H1 (cell line): ENCODE measurements at regions not wholly inside any gene's neighbourhood (a gene's known extent, or its start where the extent isn't known, plus 50 kb on each side); places are given as distances from the start of the nearest gene placed in this dataset.

ENCODE experiments used
- CTCF ChIA-PET: fragments of 300-600 bp; sonication (Branson Sonifier 250); formaldehyde crosslinking; loops from one replicate; lab custom pipeline; 2021; ENCODE audit not compliant: partially characterized antibody; lab: Charles Lee
- POLR2A ChIA-PET: fragments of 300-600 bp; sonication (Branson Sonifier 250); formaldehyde crosslinking; loops from one replicate; lab custom pipeline; 2021; ENCODE audit warnings: inconsistent platforms; ENCODE audit not compliant: partially characterized antibody; lab: Charles Lee
- DNase-seq, 2 experiments: peaks; one replicate each; pipeline versions ENCODE4 v3.0.0 to v3.0.0-alpha.2; 2010 to 2022; ENCODE audit warnings: low spot score in 2 of 2, low read depth in 1 of 2, mixed read lengths in 1 of 2
- FAIRE-seq: peaks from 2 replicates; lab custom pipeline; 2011; peaks lifted over from hg19 to GRCh38; lab: Jason Lieb, UNC
- H2AFZ ChIP-seq: 2 replicates; pipeline ENCODE4 v1.8.1; 2012; ENCODE audit warnings: low read length, inconsistent platforms
- H2AK5ac ChIP-seq: 2 replicates; pipeline ENCODE4 v1.6.1; 2013; ENCODE audit warnings: low read depth, low read length
- H2BK120ac ChIP-seq: replicated peaks from 2 replicates; pipeline ENCODE3; 2013; ENCODE audit warnings: low read depth, low read length, inconsistent platforms
- H2BK12ac ChIP-seq: 2 replicates; pipeline ENCODE4 v1.6.1; 2013; ENCODE audit warnings: low read depth, low read length
- H2BK15ac ChIP-seq: 2 replicates; pipeline ENCODE4 v1.6.1; 2013; ENCODE audit warnings: low read length
- H2BK20ac ChIP-seq: 2 replicates; pipeline ENCODE4 v1.6.1; 2013; ENCODE audit warnings: low read length
- H2BK5ac ChIP-seq: 2 replicates; pipeline ENCODE4 v1.6.1; 2013; ENCODE audit warnings: low read depth, low read length
- H3K14ac ChIP-seq: 2 replicates; pipeline ENCODE4 v1.6.1; 2013; ENCODE audit warnings: inconsistent platforms; ENCODE audit not compliant: insufficient read length
- H3K18ac ChIP-seq: 2 replicates; pipeline ENCODE4 v1.6.1; 2013; ENCODE audit warnings: low read length; ENCODE audit errors: extremely low read depth
- H3K23ac ChIP-seq: 2 replicates; pipeline ENCODE4 v1.6.1; 2013; ENCODE audit warnings: inconsistent platforms; ENCODE audit not compliant: insufficient read length
- H3K23me2 ChIP-seq: 2 replicates; pipeline ENCODE4 v1.6.1; 2013; ENCODE audit warnings: low read depth, low read length
- H3K27ac ChIP-seq: 2 replicates; pipeline ENCODE4 v1.6.1; 2011; ENCODE audit warnings: low read depth, low read length, inconsistent platforms
- H3K27me3 ChIP-seq, 4 experiments: replicated peaks in 1 of 4; 1 replicate in 1 of 4; 2 replicates in 3 of 4; pipeline versions ENCODE4 v1.6.1 to v1.8.1; 2011 to 2013; ENCODE audit warnings: low read length in 3 of 4, mild to moderate bottlenecking in 3 of 4, inconsistent platforms in 2 of 4, mixed read lengths in 2 of 4, moderate library complexity in 1 of 4; ENCODE audit not compliant: control insufficient read depth in 3 of 4, insufficient read depth in 3 of 4; ENCODE audit errors: extremely low read depth in 1 of 4
- H3K36me3 ChIP-seq, 4 experiments: 2 replicates each; pipeline versions ENCODE4 v1.6.1 to v1.8.1; 2011 to 2013; ENCODE audit warnings: mild to moderate bottlenecking in 4 of 4, low read length in 3 of 4, moderate library complexity in 2 of 4, control low read depth in 1 of 4, inconsistent platforms in 1 of 4; ENCODE audit not compliant: insufficient read depth in 4 of 4, control insufficient read depth in 2 of 4
- H3K4ac ChIP-seq: replicated peaks from 2 replicates; pipeline ENCODE3; 2013; ENCODE audit warnings: low read length, low read depth, mixed read lengths, inconsistent platforms; ENCODE audit not compliant: insufficient read length
- H3K4me1 ChIP-seq, 4 experiments: replicated peaks in 1 of 4; 1 replicate in 1 of 4; 2 replicates in 3 of 4; pipeline versions ENCODE4 v1.6.1 to v1.8.1; 2011 to 2013; ENCODE audit warnings: low read length in 3 of 4, inconsistent platforms in 2 of 4, mixed read lengths in 1 of 4; ENCODE audit not compliant: insufficient read depth in 4 of 4, control insufficient read depth in 3 of 4
- H3K4me2 ChIP-seq, 2 experiments: 2 replicates each; pipeline versions ENCODE4 v1.6.1 to v1.8.1; 2011 to 2013; ENCODE audit warnings: low read depth in 2 of 2, low read length in 2 of 2, control low read depth in 1 of 2, inconsistent platforms in 1 of 2, mild to moderate bottlenecking in 1 of 2; ENCODE audit not compliant: insufficient read depth in 1 of 2
- H3K4me3 ChIP-seq, 4 experiments: fragments of 200-600, 300-600 bp in 1 of 4; sonication (generic), shearing (Covaris generic), sonication (Bioruptor Twin) in 1 of 4; 2 replicates each; pipeline versions ENCODE4 v1.5.1 to v1.8.1; 2011 to 2016; ENCODE audit warnings: low read length in 4 of 4, low read depth in 3 of 4, control low read depth in 2 of 4, inconsistent platforms in 2 of 4, mild to moderate bottlenecking in 2 of 4, mixed read lengths in 1 of 4, moderate library complexity in 1 of 4; ENCODE audit not compliant: insufficient read depth in 2 of 4; ENCODE audit errors: extremely low read depth in 1 of 4
- H3K56ac ChIP-seq: replicated peaks from 2 replicates; pipeline ENCODE3; 2013; ENCODE audit warnings: low read depth, mild to moderate bottlenecking, mixed read lengths, low read length, inconsistent platforms; ENCODE audit not compliant: insufficient read length
- H3K79me1 ChIP-seq: 2 replicates; pipeline ENCODE4 v1.6.1; 2013; ENCODE audit warnings: low read depth, low read length, control low read depth
- H3K79me2 ChIP-seq, 2 experiments: 2 replicates each; pipeline versions ENCODE4 v1.6.1 to v1.8.1; 2012 to 2013; ENCODE audit warnings: low read length in 2 of 2, mild to moderate bottlenecking in 2 of 2, inconsistent platforms in 1 of 2; ENCODE audit not compliant: insufficient read depth in 2 of 2, control insufficient read depth in 1 of 2
- H3K9ac ChIP-seq, 4 experiments: replicated peaks in 1 of 4; 1 replicate in 1 of 4; 2 replicates in 3 of 4; pipeline versions ENCODE4 v1.6.1 to v1.8.1; 2011 to 2013; ENCODE audit warnings: low read depth in 3 of 4, low read length in 3 of 4, control low read depth in 2 of 4, mild to moderate bottlenecking in 2 of 4, moderate library complexity in 2 of 4, inconsistent platforms in 1 of 4; ENCODE audit errors: extremely low read depth in 1 of 4
- H3K9me3 ChIP-seq, 2 experiments: 2 replicates each; pipeline versions ENCODE4 v1.6.1 to v1.8.1; 2012 to 2013; ENCODE audit warnings: mild to moderate bottlenecking in 2 of 2, moderate library complexity in 2 of 2, control low read depth in 1 of 2, inconsistent platforms in 1 of 2, low read depth in 1 of 2, low read length in 1 of 2, mixed read lengths in 1 of 2; ENCODE audit not compliant: insufficient read depth in 2 of 2
- H4K20me1 ChIP-seq, 2 experiments: replicated peaks in 1 of 2; 2 replicates each; pipeline versions ENCODE3 to v1.8.1; 2011 to 2013; ENCODE audit warnings: inconsistent platforms in 2 of 2, low read length in 2 of 2, mild to moderate bottlenecking in 1 of 2; ENCODE audit not compliant: insufficient read depth in 2 of 2, control insufficient read depth in 1 of 2
- H4K5ac ChIP-seq: 2 replicates; pipeline ENCODE4 v1.6.1; 2013; ENCODE audit warnings: low read length, low read depth, mixed read lengths, inconsistent platforms; ENCODE audit not compliant: insufficient read length
- H4K8ac ChIP-seq: 2 replicates; pipeline ENCODE4 v1.8.0; 2013; ENCODE audit warnings: mild to moderate bottlenecking, moderate library complexity, low read length, inconsistent platforms; ENCODE audit not compliant: insufficient read depth; ENCODE audit errors: extremely low read depth
- H4K91ac ChIP-seq: replicated peaks from 2 replicates; pipeline ENCODE3; 2013; ENCODE audit warnings: low read length, mixed read lengths, inconsistent platforms; ENCODE audit not compliant: insufficient read length
- ASH2L ChIP-seq: fragments of 200-600, 300-600 bp; sonication (generic); IDR thresholded peaks from one replicate; pipeline ENCODE4 v1.7.1; 2017; ENCODE audit warnings: low read length
- ATF2 ChIP-seq: IDR thresholded peaks from 2 replicates; pipeline ENCODE4 v1.6.1; 2012; ENCODE audit warnings: low read length, inconsistent platforms
- ATF3 ChIP-seq: IDR thresholded peaks from 2 replicates; pipeline ENCODE4 v1.6.1; 2011; ENCODE audit warnings: low read depth, mild to moderate bottlenecking, low read length; ENCODE audit not compliant: insufficient read depth
- CEBPB ChIP-seq: IDR thresholded peaks from 2 replicates; pipeline ENCODE4 v1.6.1; 2012; ENCODE audit warnings: low read depth, low read length
- HDAC6 ChIP-seq: IDR thresholded peaks from one replicate; pipeline ENCODE4 v1.7.1; 2012; ENCODE audit warnings: low read depth, mild to moderate bottlenecking, inconsistent platforms, low read length, moderate library complexity
- JUND ChIP-seq: IDR thresholded peaks from 2 replicates; pipeline ENCODE4 v1.6.1; 2011; ENCODE audit warnings: mild to moderate bottlenecking, improper control_type of control experiment, low read length
- KDM4A ChIP-seq: IDR thresholded peaks from one replicate; pipeline ENCODE4 v1.7.1; 2012; ENCODE audit warnings: low read depth, mild to moderate bottlenecking, moderate library complexity, low read length, inconsistent platforms; ENCODE audit not compliant: severe bottlenecking
- POLR2AphosphoS5 ChIP-seq: IDR thresholded peaks from 2 replicates; pipeline ENCODE4 v1.6.1; 2011; ENCODE audit warnings: low read depth, low read length
- RAD21 ChIP-seq, 2 experiments: IDR thresholded peaks in 1 of 2; conservative IDR thresholded peaks in 1 of 2; 2 replicates each; pipeline ENCODE4 v1.6.1; 2011; ENCODE audit warnings: low read depth in 2 of 2, low read length in 2 of 2, improper control_type of control experiment in 1 of 2, inconsistent platforms in 1 of 2, mild to moderate bottlenecking in 1 of 2, moderate library complexity in 1 of 2
- RBBP5 ChIP-seq: IDR thresholded peaks from 2 replicates; pipeline ENCODE4 v1.7.1; 2012; ENCODE audit warnings: low read depth, mild to moderate bottlenecking, inconsistent platforms, low read length, moderate library complexity, borderline replicate concordance
- SP1 ChIP-seq: IDR thresholded peaks from 2 replicates; pipeline ENCODE4 v1.6.1; 2011; ENCODE audit warnings: low read depth, low read length
- SP4 ChIP-seq: IDR thresholded peaks from 2 replicates; pipeline ENCODE4 v1.6.1; 2012; ENCODE audit warnings: low read length, inconsistent platforms
- WGBS, 2 experiments: shearing (Covaris generic) in 1 of 2; methylation state at CpG; one replicate each; pipeline versions ENCODE4 v1.1.6 to v1.1.7; 2013 to 2015; ENCODE audit warnings: low lambda C conversion rate in 2 of 2, mixed read lengths in 2 of 2, inconsistent platforms in 1 of 2, low coverage in 1 of 2, missing lambda C conversion rate in 1 of 2; ENCODE audit not compliant: insufficient replicate concordance in 2 of 2, insufficient coverage in 1 of 2, insufficient read length in 1 of 2; ENCODE audit errors: extremely low coverage in 1 of 2, missing lambda C conversion rate in 1 of 2; 5-methylcytosine and 5-hydroxymethylcytosine counted together

GRCh38 chr10:4352414-4352961, 473.5 kb upstream of the AKR1E2 start:
- H3K23me2 ChIP-seq = no peaks in the 10 kb centered on the region
- no peaks in the 10 kb centered on the region for H3K79me2 ChIP-seq
- no peaks in the 10 kb centered on the region for H4K20me1 ChIP-seq
- H3K18ac ChIP-seq = no peak overlapping the region
- no peak overlapping the region for H3K14ac ChIP-seq
- WGBS, 2 experiments = 76% methylated on average over 7 of the region's 7 CpGs; no CpG with 5 or more reads in 1 of the 2 experiments
- CTCF ChIA-PET = interaction anchor here (0.7 kb wide), 1 partner anchor 204 kb away, joined by 3 read pairs; no protein-coding TSS in a partner anchor
- no peak overlapping the region for H2BK15ac ChIP-seq
- no peak overlapping the region for H3K23ac ChIP-seq
- no peaks in the 10 kb centered on the region for H3K9me3 ChIP-seq
- no peak overlapping the region for H4K8ac ChIP-seq
- peak overlapping the region; percentile 49; the same call in 1 of the 2 replicates for H2AFZ ChIP-seq
- POLR2A ChIA-PET = no interaction called here
- no peak for FAIRE-seq
- no peak overlapping the region for H3K56ac ChIP-seq
- H2BK5ac ChIP-seq = no peak overlapping the region
- no peak overlapping the region for H2AK5ac ChIP-seq
- no peak overlapping the region for H4K91ac ChIP-seq
- H2BK12ac ChIP-seq = no peak overlapping the region
- H3K36me3 ChIP-seq = no peaks in the 10 kb centered on the region
- H3K4me1 ChIP-seq = no peaks in the 10 kb centered on the region
- no peak overlapping the region for H2BK20ac ChIP-seq
- H3K4me2 ChIP-seq = no peak overlapping the region
- no peak for DNase-seq
- H3K4me3 ChIP-seq = no peak overlapping the region
- H2BK120ac ChIP-seq = no peak overlapping the region
- no peaks in the 10 kb centered on the region for H3K79me1 ChIP-seq
- H4K5ac ChIP-seq = no peak overlapping the region
- H3K27me3 ChIP-seq = no peaks in the 10 kb centered on the region
- no peak overlapping the region for H3K27ac ChIP-seq
- no peak overlapping the region for H3K9ac ChIP-seq
- no peak overlapping the region for H3K4ac ChIP-seq
- TF ChIP-seq RBBP5 (no peak), KDM4A (no peak), ATF2 (no peak), ASH2L (no peak), HDAC6 (no peak), SP4 (no peak), JUND (no peak), SP1 (no peak), POLR2AphosphoS5 (no peak), ATF3 (no peak), RAD21 (IDR thresholded peaks at IDR 0.05 in 1 of 2, conservative IDR thresholded peaks at IDR 0.05 in 1 of 2; ENCODE audit: low read depth in 2 of 2, low read length in 2 of 2) (no peak), CEBPB (no peak)
